NB4 (cell line): ENCODE measurements at regions not wholly inside any gene's neighbourhood (a gene's known extent, or its start where the extent isn't known, plus 50 kb on each side); places are given as distances from the start of the nearest gene placed in this dataset.

ENCODE experiments used
- CTCF ChIP-seq: IDR thresholded peaks from one replicate; pipeline ENCODE4 v1.5.1; 2012; ENCODE audit warnings: low read depth, low read length
- MAX ChIP-seq: IDR thresholded peaks from 2 replicates; pipeline ENCODE4 v1.6.1; 2011; ENCODE audit warnings: low read depth, low read length
- POLR2A ChIP-seq: IDR thresholded peaks from 2 replicates; pipeline ENCODE4 v1.6.1; 2011; ENCODE audit warnings: mild to moderate bottlenecking; ENCODE audit not compliant: insufficient read length; ENCODE audit errors: extremely low read depth

- TF ChIP-seq CTCF, result no peak
- TF ChIP-seq POLR2A, result no peak
- TF ChIP-seq MAX, result no peak
These were observed 56.3 kb upstream of the LNX1 start for GRCh38 chr4:53647547-53647946.
